PC-3 (cell line): ENCODE measurements at regions not wholly inside any gene's neighbourhood (a gene's known extent, or its start where the extent isn't known, plus 50 kb on each side); places are given as distances from the start of the nearest gene placed in this dataset.

Experiments
- CTCF ChIP-seq: fragments of 300-600 bp; sonication (generic); conservative IDR thresholded peaks from 2 replicates; pipeline ENCODE4 v1.5.1; 2017; ENCODE audit warnings: antibody characterized with exemption, low read depth, mild to moderate bottlenecking, low read length
- EZH2phosphoT487 ChIP-seq: fragments of 300-600 bp; sonication (generic); IDR thresholded peaks from 2 replicates; pipeline ENCODE4 v1.6.1; 2018; ENCODE audit warnings: mild to moderate bottlenecking, antibody characterized with exemption, low read length, borderline replicate concordance

- TF ChIP-seq CTCF (no peak), EZH2phosphoT487 (no peak)
These were observed 210.5 kb upstream of the GRIK3 start for GRCh38 chr1:37244815-37245214.
